ENCODE measurements at regions not wholly inside any gene's neighbourhood (a gene's known extent, or its start where the extent isn't known, plus 50 kb on each side); places are given as distances from the start of the nearest gene placed in this dataset.
"Not testable (repeated sequence)": the region's sequence is repeated elsewhere in the genome, so short reads cannot be mapped to it uniquely, and the experiment has no call there.

- not testable (repeated sequence) for TF ChIP-seq CTCF (IDR thresholded peaks at IDR 0.05; ENCODE audit: insufficient read depth, low read length, poor library complexity, severe bottlenecking); EZH2phosphoT487 (conservative IDR thresholded peaks at IDR 0.05; ENCODE audit: low read length)
Observed at GRCh38 chr7:120014301-120014700, 258.7 kb upstream of the KCND2 start.
